Suprapubic skin (tissue), 4 donors: ENCODE measurements at regions not wholly inside any gene's neighbourhood (a gene's known extent, or its start where the extent isn't known, plus 50 kb on each side); places are given as distances from the start of the nearest gene placed in this dataset.
"Not testable (repeated sequence)": the region's sequence is repeated elsewhere in the genome, so short reads cannot be mapped to it uniquely, and the experiment has no call there.

Experiments used
- DNase-seq, 2 donors: peaks; one replicate each; pipeline ENCODE4 v3.0.0-alpha.2; 2019; ENCODE audit warnings: low spot score in 2 of 2
- H3K27ac ChIP-seq: fragments of 200-600 bp; sonication (generic); one replicate; pipeline ENCODE4 v1.5.1; 2019
- H3K27me3 ChIP-seq: fragments of 200-600 bp; sonication (generic); one replicate; pipeline ENCODE4 v1.5.1; 2019
- H3K36me3 ChIP-seq: fragments of 200-600 bp; sonication (generic); one replicate; pipeline ENCODE4 v1.5.1; 2019
- H3K4me1 ChIP-seq: fragments of 200-600 bp; sonication (generic); one replicate; pipeline ENCODE4 v1.5.1; 2019
- H3K4me3 ChIP-seq: fragments of 200-600 bp; sonication (generic); one replicate; pipeline ENCODE4 v1.5.1; 2019; ENCODE audit warnings: mild to moderate bottlenecking
- H3K9me3 ChIP-seq: fragments of 200-600 bp; sonication (generic); one replicate; pipeline ENCODE4 v1.5.1; 2019
- CTCF ChIP-seq, 2 donors: fragments of 200-600 bp in 1 of 2; fragments of 450-650 bp in 1 of 2; sonication (generic) in 1 of 2; IDR thresholded peaks; one replicate each; pipeline ENCODE4 v1.5.1; 2016 to 2019; ENCODE audit warnings: antibody characterized with exemption in 2 of 2, mild to moderate bottlenecking in 1 of 2, moderate library complexity in 1 of 2
- EP300 ChIP-seq: sonication (generic); formaldehyde crosslinking; IDR thresholded peaks from one replicate; pipeline ENCODE4 v1.6.1; 2017; ENCODE audit warnings: antibody characterized with exemption
- POLR2A ChIP-seq, 2 donors: fragments of 450-650 bp; IDR thresholded peaks; one replicate each; pipeline ENCODE4 v1.6.1; 2017; ENCODE audit warnings: antibody characterized with exemption in 2 of 2, mild to moderate bottlenecking in 2 of 2, moderate library complexity in 2 of 2
- POLR2AphosphoS5 ChIP-seq, 3 donors: sonication (generic); formaldehyde crosslinking; IDR thresholded peaks; one replicate each; pipeline ENCODE4 v1.6.1; 2017; ENCODE audit warnings: antibody characterized with exemption in 3 of 3
- WGBS: methylation state at CpG from one replicate; pipeline ENCODE4 v1.1.5; 2018; 5-methylcytosine and 5-hydroxymethylcytosine counted together

- no peak for DNase-seq
Observed at GRCh38 chr6:18538315-18538714, 151.2 kb downstream of the RNF144B start.

GRCh38 chr6:18543051-18543450 lies 155.9 kb downstream of the RNF144B start:
- no peaks in the 10 kb centered on the region for H3K4me1 ChIP-seq
- H3K27me3 ChIP-seq = peaks cover 6% of the 10 kb centered on the region
- peaks cover 6% of the 10 kb centered on the region for H3K9me3 ChIP-seq
- H3K36me3 ChIP-seq = no peaks in the 10 kb centered on the region
- no peak overlapping the region for H3K4me3 ChIP-seq
- TF ChIP-seq EP300 (no peak), POLR2A (IDR thresholded peaks at IDR 0.05) (no peak), CTCF (IDR thresholded peaks at IDR 0.05) (no peak), POLR2AphosphoS5 (IDR thresholded peaks at IDR 0.05) (no peak)
- DNase-seq = no peak
- no peak overlapping the region for H3K27ac ChIP-seq
- 73% methylated on average over 6 of the region's 6 CpGs for WGBS

More at GRCh38 chr6:18538315-18538714, 151.2 kb downstream of the RNF144B start:
- Histone ChIP-seq H3K4me3 (no peak overlapping the region), H3K27ac (no peak overlapping the region), H3K36me3 (no peaks in the 10 kb centered on the region), H3K9me3 (no peaks in the 10 kb centered on the region), H3K4me1 (no peaks in the 10 kb centered on the region), H3K27me3 (peaks cover 18% of the 10 kb centered on the region)
- WGBS = 91% methylated on average over 3 of the region's 3 CpGs
- TF ChIP-seq POLR2AphosphoS5 (IDR thresholded peaks at IDR 0.05) = no peak
- no peak for TF ChIP-seq POLR2A (IDR thresholded peaks at IDR 0.05)
- TF ChIP-seq CTCF (IDR thresholded peaks at IDR 0.05) = no peak
- TF ChIP-seq EP300 = no peak

GRCh38 chr6:18545142-18545541 lies 158.0 kb downstream of the RNF144B start:
- H3K4me3 ChIP-seq, H3K36me3 ChIP-seq, H3K27ac ChIP-seq, H3K9me3 ChIP-seq, DNase-seq, H3K4me1 ChIP-seq, H3K27me3 ChIP-seq: not testable (repeated sequence)
- WGBS = 63% methylated on average over 1 of the region's 1 CpG

GRCh38 chr6:18545726-18546125 lies 158.6 kb downstream of the RNF144B start:
- Histone ChIP-seq H3K9me3 (peaks cover 6% of the 10 kb centered on the region), H3K27ac (no peak overlapping the region), H3K27me3 (peaks cover 6% of the 10 kb centered on the region), H3K4me1 (no peaks in the 10 kb centered on the region), H3K36me3 (no peaks in the 10 kb centered on the region), H3K4me3 (no peak overlapping the region)
- DNase-seq = no peak
- no peak for TF ChIP-seq POLR2A (IDR thresholded peaks at IDR 0.05)
- TF ChIP-seq EP300 = no peak
- TF ChIP-seq POLR2AphosphoS5 (IDR thresholded peaks at IDR 0.05) = no peak
- no peak for TF ChIP-seq CTCF (IDR thresholded peaks at IDR 0.05)

GRCh38 chr6:18550119-18550518 lies 163.0 kb downstream of the RNF144B start:
- Histone ChIP-seq H3K9me3 (no peaks in the 10 kb centered on the region), H3K27ac (no peak overlapping the region), H3K4me3 (no peak overlapping the region), H3K4me1 (no peaks in the 10 kb centered on the region), H3K27me3 (no peaks in the 10 kb centered on the region), H3K36me3 (no peaks in the 10 kb centered on the region)
- no peak for DNase-seq
- TF ChIP-seq POLR2A (IDR thresholded peaks at IDR 0.05) (no peak), POLR2AphosphoS5 (IDR thresholded peaks at IDR 0.05) (no peak), CTCF (IDR thresholded peaks at IDR 0.05) (no peak), EP300 (no peak)
- 89% methylated on average over 3 of the region's 3 CpGs for WGBS

GRCh38 chr6:18551228-18551627 lies 164.1 kb downstream of the RNF144B start:
- TF ChIP-seq POLR2AphosphoS5 (IDR thresholded peaks at IDR 0.05) (no peak), EP300 (no peak), CTCF (IDR thresholded peaks at IDR 0.05) (no peak), POLR2A (IDR thresholded peaks at IDR 0.05) (no peak)
- Histone ChIP-seq H3K27me3 (no peaks in the 10 kb centered on the region), H3K4me1 (no peaks in the 10 kb centered on the region), H3K4me3 (no peak overlapping the region), H3K9me3 (no peaks in the 10 kb centered on the region), H3K27ac (no peak overlapping the region), H3K36me3 (no peaks in the 10 kb centered on the region)
- WGBS = 49% methylated on average over 2 of the region's 2 CpGs
- no peak for DNase-seq
